ENCODE measurements at regions not wholly inside any gene's neighbourhood (a gene's known extent, or its start where the extent isn't known, plus 50 kb on each side); places are given as distances from the start of the nearest gene placed in this dataset.

GRCh38 chr2:173462892-173463840 is 108.5 kb downstream of the CDCA7 start:
- TF ChIP-seq EZH2 (optimal IDR thresholded peaks at IDR 0.05; ENCODE audit: low read depth, low read length) = no peak
- TF ChIP-seq CTCF (IDR thresholded peaks at IDR 0.05; ENCODE audit: low read length) = no peak
